AML-193 (cell line): ENCODE measurements at regions not wholly inside any gene's neighbourhood (a gene's known extent, or its start where the extent isn't known, plus 50 kb on each side); places are given as distances from the start of the nearest gene placed in this dataset.

Source experiments
- DNase-seq, 2 experiments: peaks; one replicate each; lab custom pipeline; 2025; lab: John Stamatoyannopoulos, UW

DNA sequence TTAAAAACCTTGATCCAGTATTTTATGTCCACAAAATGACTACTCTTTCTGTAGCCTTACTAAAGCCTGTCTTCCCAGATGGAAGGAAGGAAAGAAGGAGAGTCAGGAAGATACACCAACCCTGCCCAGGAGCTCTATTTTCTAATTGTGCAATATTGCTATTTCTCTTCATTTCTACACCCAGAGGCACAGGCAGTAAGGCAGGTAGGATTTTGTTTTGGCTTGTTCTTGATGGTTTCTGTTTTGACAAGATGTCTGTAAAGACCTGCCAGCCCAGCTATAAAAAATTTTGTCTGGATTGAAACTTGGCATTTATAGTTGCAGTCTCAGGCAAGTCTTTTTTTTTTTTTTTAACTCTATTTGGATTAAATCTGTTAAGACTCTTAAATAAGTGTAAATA, 587.5 kb upstream of the ARID1B start:
- DNase-seq = no peak

DNA sequence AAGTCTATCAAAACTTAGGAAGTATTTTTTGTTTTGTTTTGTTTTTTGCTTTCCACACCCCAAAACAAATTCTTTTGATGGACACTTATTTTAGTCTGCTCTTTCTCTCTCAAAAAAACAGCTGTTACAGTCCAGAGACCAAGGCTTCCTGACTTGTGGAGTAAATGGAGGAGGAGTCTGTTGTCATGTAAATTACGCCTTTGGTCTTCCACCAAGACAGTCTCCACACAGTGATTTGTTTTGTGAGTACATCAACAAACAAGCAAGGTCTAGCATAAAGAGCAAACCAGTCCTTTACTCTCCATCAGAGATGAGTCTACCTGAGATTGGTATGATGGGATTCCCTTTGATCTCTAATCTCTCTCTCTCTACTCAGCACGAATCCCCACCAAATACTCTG, 588.0 kb upstream of the ARID1B start:
- DNase-seq = no peak

DNA sequence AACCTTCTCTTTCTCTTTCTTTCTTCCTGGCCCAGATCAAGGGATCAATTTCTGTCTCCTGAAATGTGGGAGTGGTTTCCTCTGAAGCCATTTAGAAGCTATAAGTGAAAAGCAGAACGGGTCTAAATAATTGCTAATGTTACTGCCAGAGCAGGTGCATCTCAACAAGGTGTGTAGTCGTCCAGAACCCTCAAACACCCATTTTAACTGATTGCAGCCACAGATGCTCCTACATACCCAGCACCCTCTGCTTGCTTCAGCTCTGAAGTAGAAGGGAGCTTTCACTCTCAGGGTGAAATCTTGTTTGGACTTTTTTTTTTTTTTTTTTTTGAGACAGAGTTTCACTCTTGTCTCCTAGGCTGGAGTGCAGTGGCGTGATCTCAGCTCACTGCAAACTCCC, 592.1 kb upstream of the ARID1B start:
- DNase-seq = no peak

DNA sequence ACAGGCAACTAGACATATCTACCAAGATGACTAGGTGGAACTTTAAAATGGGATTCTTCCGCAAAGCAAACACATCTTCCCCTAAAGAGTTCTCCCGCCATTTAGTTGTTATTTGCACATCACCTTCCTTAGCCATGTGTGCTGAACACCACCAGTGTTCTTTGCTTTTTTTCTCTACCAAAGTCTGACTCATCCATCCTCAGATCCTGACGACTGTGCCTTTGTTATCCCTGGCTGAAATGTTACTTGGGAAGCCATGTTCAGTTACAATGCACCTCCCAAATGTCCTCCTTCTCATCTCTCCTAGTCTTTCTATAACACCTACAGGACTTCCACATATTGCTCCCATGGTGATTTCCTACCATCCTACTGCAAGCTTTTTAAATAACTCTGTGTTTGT, 593.5 kb upstream of the ARID1B start:
- no peak for DNase-seq

DNA sequence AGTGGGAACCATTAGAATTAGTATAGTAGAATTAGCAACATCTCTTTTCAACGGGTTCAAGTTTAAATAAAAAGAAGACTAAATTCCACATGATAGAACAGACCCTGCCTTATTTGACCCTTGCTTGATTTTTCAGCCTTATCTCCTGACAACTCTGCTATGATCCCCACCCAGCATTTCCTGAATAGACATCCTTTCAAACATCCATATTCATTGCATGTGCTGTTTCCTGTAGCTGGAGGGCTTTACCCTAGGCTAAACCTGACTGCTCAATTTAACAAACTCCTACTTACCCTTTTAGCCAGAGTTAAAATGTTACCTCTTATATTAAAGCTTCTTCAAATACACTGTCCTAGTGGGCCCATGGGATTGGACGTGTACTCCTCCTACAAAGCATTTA, 594.8 kb upstream of the ARID1B start:
- no peak for DNase-seq

DNA sequence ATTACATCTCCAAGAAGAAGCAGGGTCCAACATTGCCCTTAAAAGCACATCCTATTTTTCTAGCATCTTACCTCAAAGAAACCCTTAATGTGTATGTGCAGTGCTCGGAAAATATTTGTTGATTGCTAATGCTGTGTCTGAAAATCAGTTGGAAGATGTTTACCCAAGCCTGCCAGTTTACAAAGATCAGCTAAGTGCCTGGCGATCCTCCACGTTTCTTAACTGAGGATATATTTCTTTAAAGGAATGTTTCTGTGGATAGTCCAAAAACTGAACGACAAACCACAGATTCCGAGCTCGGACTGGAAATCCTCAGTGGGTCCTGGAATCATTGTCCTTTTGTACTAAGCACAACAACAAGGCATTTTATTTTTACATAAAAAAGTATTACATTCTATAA, 595.7 kb upstream of the ARID1B start:
- DNase-seq = no peak

DNA sequence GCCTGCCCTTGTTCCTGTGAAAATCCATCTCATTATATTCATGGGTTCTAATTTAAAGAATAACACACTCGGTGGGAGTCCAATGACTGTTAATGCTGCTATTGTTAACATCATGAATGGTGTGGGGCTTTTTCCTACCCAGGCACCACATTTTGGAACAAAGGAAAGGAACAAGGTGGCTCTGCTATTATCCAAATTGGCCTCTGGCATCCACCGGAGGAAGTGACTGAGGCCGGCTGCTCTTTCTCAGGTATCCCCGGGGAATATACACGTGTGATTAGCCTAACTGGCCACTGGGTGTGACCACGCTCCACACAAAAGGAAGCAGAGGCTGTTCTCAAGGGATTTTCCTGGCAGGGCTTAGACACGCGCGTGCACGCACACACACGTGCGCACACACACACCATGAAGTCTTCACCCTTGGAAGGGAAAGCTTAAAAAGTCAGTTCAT, 601.2 kb upstream of the ARID1B start:
- no peak for DNase-seq

DNA sequence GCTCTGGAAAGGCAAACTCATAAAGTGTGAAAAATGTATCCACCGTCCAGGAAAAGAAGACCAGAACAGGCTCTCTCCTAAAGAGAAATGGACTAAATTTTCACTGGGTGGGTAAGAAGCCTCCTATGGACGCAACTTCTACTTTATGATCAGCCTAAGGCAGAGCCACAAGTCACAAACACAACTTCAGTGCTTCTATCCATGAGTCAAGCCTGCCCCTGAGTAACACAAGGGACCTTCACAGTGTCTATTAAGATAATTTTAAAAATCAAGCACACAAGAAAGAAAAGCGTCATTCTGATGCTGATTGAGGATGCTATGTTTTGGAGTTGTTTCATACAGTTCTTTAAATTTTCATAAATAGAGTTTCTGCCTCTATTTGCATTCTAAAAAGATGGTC, 601.7 kb upstream of the ARID1B start:
- DNase-seq = no peak

DNA sequence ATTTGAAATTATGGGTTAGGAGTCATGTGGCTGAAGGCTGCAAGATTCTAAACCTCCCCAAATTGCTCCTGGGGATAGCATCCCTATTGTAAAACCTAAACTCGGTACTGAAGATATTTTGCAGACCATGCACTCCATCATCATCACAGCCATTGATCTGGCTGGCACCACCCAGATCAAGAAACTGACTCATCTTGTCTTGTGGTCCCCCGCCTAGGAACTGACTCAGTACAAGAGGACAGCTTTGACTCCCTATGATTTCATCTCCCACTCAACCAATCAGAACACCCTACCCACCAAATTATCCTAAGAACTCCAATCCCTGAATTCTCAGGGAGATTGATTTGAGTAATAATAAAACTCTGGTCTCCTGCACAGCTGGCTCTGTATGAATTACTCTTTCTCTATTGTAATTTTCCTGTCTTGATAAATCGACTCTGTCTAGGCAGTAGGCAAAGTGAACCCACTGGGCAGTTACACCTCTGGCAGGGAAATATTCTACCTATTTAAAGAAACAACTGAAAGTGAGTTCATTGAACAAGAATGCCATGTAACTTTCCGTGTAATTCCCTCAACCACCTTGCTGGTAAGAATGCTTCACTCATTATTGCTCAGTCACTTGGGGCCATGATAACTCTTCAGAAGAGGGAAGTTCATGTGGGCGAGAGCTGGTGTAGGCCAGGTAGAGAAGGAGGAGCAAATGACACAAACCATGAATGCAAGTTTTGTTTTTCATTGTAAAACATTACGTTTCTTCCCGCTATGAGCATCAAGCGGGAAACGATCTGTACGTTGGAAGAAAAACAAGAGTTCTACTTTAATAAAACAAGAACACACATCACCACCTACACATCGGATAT, 602.9 kb upstream of the ARID1B start:
- DNase-seq = no peak

DNA sequence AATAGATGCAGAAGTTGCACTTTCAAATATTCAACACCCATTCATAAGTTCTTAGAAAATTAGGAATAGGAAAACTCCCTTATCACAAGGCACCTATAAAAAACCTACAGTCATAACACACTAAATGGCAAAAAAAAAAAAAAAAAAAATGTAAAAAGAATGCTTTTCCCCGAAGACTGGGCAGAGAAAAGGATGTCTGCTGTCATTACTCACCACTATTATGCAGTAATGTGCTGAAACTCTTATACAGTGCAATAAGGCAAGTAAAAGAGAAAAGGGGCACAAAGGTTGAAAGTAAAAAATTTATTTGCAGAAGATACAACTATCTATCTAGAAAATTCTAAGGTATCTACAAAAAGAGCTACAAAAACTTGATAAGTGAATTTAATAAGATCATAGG, 607.8 kb upstream of the ARID1B start:
- DNase-seq = no peak

DNA sequence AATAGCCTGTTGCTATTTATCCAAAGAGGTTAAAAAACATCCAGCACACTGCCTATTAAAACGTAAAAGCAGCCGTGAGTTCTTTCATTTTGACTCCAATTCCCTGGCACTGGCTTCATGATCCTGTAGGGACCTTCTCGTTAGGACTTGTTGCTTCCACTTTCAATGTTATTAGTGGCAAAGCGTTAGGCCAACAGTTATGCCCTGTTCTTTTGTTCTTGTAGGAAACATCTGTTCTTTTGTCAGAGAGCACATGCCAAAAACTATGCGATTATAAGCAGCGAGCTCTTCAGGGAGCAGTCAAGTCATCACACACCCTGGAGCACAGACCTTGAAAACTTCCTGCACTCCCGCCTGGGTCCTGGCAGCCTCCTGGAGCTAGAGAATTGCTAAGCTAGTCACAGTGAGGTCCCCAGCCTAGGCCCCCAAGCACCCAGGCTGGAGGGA, 609.5 kb upstream of the ARID1B start:
- DNase-seq = peak in 1 of 2 experiments; percentile 11

DNA sequence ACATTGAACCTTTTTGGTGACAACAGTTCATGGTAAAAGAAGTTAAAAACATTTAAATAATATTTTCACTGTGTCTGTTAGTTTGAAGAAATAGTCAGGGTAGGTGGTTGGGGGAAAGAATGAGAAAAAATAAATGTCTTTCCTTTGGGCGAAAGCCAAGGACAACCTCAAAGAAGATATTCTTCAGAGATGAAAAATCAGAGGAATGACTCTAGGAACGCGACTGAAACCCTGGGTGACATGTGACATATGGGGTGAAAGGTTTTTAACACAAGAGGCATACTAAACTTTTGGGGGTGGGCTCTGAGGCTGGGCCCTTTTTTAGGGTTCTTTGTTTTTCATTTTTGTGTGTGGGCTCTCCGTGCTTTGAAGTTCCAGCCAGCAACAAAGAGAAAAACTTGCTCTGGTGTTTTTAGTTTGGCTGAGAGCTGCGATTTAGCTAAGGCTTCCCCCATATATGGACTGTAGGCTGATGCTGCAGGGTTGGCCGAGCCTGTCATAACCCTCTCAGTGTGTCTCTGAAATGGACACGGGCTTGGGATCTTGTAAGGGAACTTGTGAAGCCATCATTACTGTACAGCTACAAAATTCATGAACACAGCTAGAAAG, 610.1 kb upstream of the ARID1B start:
- no peak for DNase-seq

DNA sequence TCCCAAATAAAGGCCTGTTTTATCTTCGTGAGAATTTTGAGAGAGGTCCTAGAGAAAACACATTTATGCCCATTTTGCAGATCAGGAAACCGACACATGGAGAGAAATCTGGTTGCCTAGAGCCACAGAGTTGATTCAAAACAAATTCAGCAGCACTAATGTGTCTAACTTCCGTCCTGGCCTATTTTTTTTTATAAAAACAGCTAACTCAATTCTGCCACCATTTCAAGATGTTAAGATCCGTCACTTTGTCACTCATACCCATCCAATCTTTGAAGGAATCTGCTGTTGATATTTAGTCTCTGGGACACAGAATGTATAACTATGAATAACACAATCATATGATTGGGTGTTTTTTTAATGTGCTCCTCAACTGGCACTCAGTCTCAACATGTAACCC, 611.1 kb upstream of the ARID1B start:
- DNase-seq = no peak

DNA sequence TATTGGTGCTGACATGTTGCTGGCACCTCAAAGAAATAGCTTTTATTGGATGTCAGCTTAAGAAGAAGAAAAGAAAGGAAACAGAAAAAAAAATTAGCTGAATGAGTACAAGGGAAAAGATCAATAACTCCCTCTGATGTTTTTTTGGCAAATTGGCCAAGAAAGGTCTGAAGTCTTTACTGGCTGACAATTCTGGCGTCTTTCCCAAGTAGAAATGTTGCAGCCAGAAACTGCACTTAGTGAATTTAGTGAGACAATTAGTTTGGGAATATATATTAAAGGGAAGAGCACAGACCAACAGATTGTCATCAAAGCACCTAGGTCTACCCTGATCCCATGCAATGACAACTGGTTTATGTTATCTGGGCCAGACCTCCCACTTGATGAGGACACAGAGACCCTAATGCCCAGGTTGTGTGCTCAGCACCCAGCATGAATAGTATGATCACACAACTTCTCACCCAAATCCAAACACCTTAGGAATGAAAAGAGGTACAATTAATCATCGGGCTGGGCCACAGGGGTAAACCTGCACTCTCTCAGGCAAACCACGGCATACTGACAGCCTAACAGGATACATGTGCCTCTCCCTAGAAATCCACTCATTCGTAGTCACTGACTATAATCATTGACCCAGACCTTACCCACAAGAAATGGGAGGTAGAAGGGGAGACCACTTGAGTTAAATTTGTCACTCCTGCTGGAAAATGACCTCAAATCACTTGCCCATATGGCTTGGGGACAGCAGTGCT, 612.3 kb upstream of the ARID1B start:
- no peak for DNase-seq

DNA sequence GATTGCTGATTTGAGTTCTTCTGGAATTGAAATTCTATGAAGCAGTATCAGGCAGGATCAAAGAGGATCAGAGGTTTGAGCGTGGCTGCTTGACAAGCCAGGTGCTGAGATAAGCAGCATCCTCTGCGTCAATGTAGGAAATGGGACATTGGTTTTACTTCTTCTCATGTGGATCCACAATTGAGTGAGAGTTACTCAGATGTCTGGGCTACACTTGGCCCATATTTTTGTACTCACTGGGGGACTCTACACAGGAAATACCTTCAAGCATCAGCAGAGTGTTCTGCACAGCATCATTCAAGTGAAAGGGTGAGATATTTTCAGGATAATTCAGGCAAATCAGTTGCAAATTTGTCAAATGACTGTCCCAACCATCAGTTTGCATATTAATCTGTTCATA, 613.9 kb upstream of the ARID1B start:
- DNase-seq = no peak

DNA sequence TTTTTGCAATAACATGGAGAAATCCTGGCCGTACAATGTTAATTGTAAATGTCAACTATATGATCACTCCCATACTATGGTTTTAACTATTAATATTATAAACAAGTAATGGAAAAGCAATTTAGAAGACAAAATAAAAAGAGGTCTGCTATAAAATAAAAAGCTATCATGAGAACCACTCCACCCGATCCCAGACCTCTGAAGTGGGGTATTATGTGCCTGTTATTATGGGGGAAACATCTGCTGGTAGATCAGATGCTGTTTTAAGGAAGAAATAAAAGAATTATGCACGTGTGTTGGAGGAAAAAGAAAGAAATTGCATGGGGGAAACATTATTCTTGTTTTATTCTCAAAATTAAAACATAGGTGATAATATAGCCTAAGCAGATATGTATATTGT, 615.7 kb upstream of the ARID1B start:
- DNase-seq = no peak

DNA sequence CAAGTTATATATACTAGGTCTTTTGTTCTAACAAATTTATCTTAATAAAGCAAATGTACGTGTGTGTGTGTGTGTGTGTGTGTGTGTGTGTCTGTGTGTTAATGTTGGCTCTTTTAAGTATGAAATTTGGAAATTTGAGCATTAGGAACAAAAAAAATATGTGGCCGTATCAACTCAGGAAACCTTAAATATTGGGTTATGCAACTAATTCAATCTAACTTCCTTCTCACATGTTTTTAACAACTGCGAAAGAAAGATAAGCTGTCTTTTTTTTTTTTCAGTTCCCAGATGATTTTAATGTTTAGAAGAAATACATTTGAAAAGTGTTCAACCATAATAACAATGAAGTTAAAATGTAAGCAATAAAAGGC, 616.4 kb upstream of the ARID1B start:
- DNase-seq = peak; percentile 27 to 60

DNA sequence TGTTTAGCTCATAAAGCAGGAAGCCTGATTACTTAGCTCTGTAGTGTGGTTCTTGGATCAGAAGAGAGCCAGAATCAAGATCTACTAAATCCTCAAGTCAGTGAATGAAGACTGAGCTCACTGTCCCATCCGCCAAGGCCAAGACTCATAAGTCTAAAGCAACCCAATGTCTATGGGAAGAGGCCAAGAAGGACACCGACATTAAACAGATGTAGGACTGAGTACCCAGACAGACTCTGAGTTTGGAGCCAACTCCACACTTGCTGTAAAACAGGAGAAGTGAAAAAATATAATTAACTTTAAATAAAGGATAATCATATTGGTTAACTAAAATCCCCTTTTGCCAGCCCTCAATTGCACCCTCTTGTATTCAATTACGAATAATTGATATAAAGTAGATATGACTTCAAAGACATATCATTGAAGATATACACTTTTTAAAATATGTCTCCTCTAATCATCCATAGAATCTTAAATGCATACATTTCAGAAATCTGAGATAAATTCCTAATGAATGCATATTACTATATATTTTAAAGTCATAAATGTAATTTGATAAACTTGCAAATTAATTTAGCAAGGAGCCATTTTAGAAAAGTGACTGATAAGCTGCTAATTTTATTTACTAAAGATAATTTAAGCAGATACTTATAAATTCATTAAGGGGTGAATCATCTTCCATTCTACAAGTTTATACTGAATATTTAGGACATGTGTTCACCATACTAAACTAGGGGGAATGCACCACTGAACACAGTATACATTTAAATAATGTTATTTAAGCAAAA, 617.0 kb upstream of the ARID1B start:
- no peak for DNase-seq

DNA sequence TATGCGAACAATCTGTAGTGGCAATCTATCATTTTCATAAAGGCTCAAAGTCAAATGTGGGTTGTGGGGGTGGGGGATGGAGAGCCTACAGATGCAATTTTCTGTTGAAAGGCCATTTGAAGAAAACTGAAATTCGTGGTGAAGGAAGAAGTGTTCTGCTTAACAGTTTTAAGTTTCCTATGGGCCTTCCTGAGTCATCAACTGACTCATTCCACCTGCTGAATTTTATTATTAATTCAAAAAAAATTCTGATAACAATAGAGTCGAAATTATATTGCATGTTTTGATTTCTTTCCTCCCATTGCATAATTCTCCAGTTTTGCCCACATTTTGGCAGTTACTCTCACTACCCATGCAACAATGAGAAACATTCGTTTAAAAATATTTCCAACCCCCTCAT, 622.3 kb upstream of the ARID1B start:
- DNase-seq = peak; percentile 7 to 38

DNA sequence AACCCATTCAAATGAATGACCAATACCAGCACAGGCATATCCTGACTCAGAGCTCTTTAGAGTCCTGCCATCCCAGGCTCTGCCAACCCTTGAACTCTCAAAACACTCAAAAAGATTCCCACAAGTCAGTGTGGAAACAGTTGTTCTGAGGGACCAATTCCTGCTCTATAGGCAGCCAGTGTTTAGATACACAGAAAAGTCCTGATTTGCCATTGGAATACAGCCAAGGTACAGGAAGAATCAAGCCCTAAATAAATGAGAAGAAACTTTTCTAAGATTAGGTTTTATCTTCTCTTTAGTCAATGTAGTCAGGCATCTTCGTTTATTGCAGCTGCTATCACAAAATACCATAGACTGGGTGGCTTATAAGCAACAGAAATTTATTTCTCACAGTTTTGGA, 626.8 kb upstream of the ARID1B start:
- DNase-seq = no peak

DNA sequence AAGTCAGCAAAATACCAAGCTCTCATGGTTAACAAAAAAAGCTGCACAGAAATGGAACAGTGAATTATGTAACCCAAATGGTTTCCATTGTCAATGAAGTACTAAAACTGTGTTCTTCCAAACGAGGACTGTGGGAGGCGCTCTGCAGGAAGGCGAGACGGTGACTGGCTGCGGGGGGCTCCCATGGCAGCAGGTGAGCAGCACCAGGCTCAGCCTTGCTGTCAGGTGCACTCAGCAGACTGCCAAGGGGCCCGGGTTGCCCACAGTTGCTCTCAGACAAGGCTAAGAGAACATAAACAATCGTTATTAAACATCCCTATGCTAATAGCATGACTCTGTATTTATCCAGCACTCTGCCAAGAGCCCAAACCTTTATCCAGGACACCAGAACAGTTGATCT, 630.3 kb upstream of the ARID1B start:
- DNase-seq = no peak

DNA sequence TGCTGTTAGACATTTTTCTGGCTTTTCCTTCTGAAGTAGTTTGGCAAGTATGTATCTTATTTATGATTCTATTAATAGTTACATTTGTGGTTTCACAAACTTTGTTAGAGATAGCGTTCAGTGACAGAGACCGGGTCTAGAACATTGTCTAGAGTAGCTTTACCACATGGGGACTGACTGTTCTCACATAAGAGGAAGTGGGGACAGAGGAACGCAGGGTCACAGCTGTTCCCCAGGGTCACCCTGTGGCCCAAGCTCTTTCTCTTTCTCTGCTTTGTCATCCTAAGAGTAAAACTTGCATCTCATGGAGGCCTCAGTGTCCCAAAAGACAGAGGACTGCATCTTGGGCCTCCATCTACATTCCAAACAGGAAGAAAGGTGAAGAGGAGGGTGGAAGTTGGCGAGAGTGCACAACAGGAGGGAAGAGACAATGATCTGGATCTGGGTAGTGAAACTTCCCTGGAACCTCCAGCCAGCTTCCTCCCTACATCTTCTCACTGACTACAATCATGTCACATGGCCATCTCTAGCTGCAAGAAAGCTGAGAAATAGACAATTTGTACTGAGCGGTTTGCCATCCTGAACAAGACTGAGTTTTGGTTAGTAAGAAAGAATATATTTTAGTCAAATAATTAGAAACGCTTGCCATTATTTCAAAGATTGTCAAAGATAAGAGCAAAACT, 645.8 kb upstream of the ARID1B start:
- no peak for DNase-seq
